HepG2 (cell line): ENCODE measurements at regions not wholly inside any gene's neighbourhood (a gene's known extent, or its start where the extent isn't known, plus 50 kb on each side); places are given as distances from the start of the nearest gene placed in this dataset.

Experiments used
- ATAC-seq: fragments of 200-7000 bp; cut with Tn5 transposase; 3 replicates; pipeline ENCODE4 v1.9.1; 2020; ENCODE audit warnings: mild to moderate bottlenecking, moderate library complexity
- BruUV-seq: library from RNA; stranded (reverse); fragments of 400-500 nt; replicated peaks from 2 replicates; lab custom pipeline; 2021; lab: Mats Ljungman, UMichigan
- CTCF ChIA-PET: fragments of 300-600 bp; formaldehyde crosslinking; extraction: SDS; loops from one replicate; lab custom pipeline; 2021; ENCODE audit warnings: low total read pairs, inconsistent platforms, low intra/inter-chr PET ratio; lab: Yijun Ruan, JAX
- POLR2A ChIA-PET: fragments of 350-600 bp; sonication (Branson Sonifier 250); formaldehyde crosslinking; loops from one replicate; lab custom pipeline; 2020; ENCODE audit warnings: antibody characterized with exemption, inconsistent platforms; lab: Yijun Ruan, JAX
- DNase-seq: peaks from one replicate; pipeline ENCODE4 v3.0.0-alpha.2; 2015; ENCODE audit warnings: low spot score
- FAIRE-seq: peaks from 3 replicates; lab custom pipeline; 2011; peaks lifted over from hg19 to GRCh38; lab: Jason Lieb, UNC
- H2AFZ ChIP-seq: one replicate; pipeline ENCODE4 v1.6.1; 2011; ENCODE audit warnings: low read length, inconsistent platforms
- H3K27ac ChIP-seq: fragments of 300-600 bp; 3 replicates; pipeline ENCODE4 v1.8.0; 2011; ENCODE audit warnings: mixed run types, mild to moderate bottlenecking, mixed read lengths, low read length, inconsistent platforms; ENCODE audit not compliant: insufficient read depth; ENCODE audit errors: extremely low read length
- H3K27me3 ChIP-seq, 2 experiments: fragments of 200-600 bp in 1 of 2; 2 replicates in 1 of 2; 3 replicates in 1 of 2; pipeline versions ENCODE4 v1.6.0 to v1.8.0; 2011; ENCODE audit warnings: low read length in 2 of 2, mild to moderate bottlenecking in 2 of 2, moderate library complexity in 2 of 2, inconsistent platforms in 1 of 2; ENCODE audit not compliant: insufficient read depth in 2 of 2, control insufficient read depth in 1 of 2
- H3K36me3 ChIP-seq, 2 experiments: fragments of 200-600 bp in 1 of 2; replicated peaks in 1 of 2; 2 replicates in 1 of 2; 3 replicates in 1 of 2; pipeline versions ENCODE4 v1.5.1 to v1.8.0; 2011; ENCODE audit warnings: low read length in 2 of 2, inconsistent platforms in 1 of 2; ENCODE audit not compliant: insufficient read depth in 2 of 2, control insufficient read depth in 1 of 2
- H3K4me1 ChIP-seq: 2 replicates; pipeline ENCODE4 v1.5.1; 2012; ENCODE audit warnings: low read length, inconsistent platforms; ENCODE audit not compliant: insufficient read depth
- H3K4me2 ChIP-seq: 2 replicates; pipeline ENCODE4 v1.6.0; 2011; ENCODE audit warnings: low read depth, low read length, inconsistent platforms
- H3K4me3 ChIP-seq, 3 experiments: fragments of 200-600 bp in 1 of 3; sonication (generic), shearing (Covaris generic) in 1 of 3; replicated peaks in 1 of 3; 2 replicates each; pipeline ENCODE4 v1.5.1; 2011 to 2016; ENCODE audit warnings: low read length in 3 of 3, inconsistent platforms in 2 of 3, low read depth in 2 of 3, mild to moderate bottlenecking in 2 of 3, control low read depth in 1 of 3, mixed read lengths in 1 of 3; ENCODE audit not compliant: insufficient read depth in 1 of 3
- H3K79me2 ChIP-seq: one replicate; pipeline ENCODE4 v1.6.1; 2011; ENCODE audit warnings: low read length, inconsistent platforms; ENCODE audit not compliant: insufficient read depth
- H3K9ac ChIP-seq: 2 replicates; pipeline ENCODE4 v1.6.0; 2011; ENCODE audit warnings: mild to moderate bottlenecking, low read depth, low read length, inconsistent platforms; ENCODE audit not compliant: insufficient read depth
- H3K9me3 ChIP-seq: 2 replicates; pipeline ENCODE4 v1.5.1; 2012; ENCODE audit warnings: mild to moderate bottlenecking, low read length
- H4K20me1 ChIP-seq: 2 replicates; pipeline ENCODE4 v1.6.0; 2011; ENCODE audit warnings: inconsistent platforms, mild to moderate bottlenecking, low read length, moderate library complexity; ENCODE audit not compliant: insufficient read depth
- MEF2D ChIP-seq: sonication (generic); formaldehyde crosslinking; IDR thresholded peaks from 2 replicates; pipeline ENCODE4 v1.5.1; 2020; ENCODE audit warnings: mild to moderate bottlenecking, missing genetic modification reagents
- MNT ChIP-seq: fragments of 450-650 bp; IDR thresholded peaks from 2 replicates; pipeline ENCODE4 v1.6.1; 2016
- PAWR ChIP-seq: sonication (generic); formaldehyde crosslinking; IDR thresholded peaks from 2 replicates; pipeline ENCODE4 v1.4.0; 2020; ENCODE audit warnings: missing genetic modification reagents, mild to moderate bottlenecking, borderline replicate concordance
- POGZ ChIP-seq: sonication (generic); formaldehyde crosslinking; IDR thresholded peaks from 2 replicates; pipeline ENCODE4 v1.4.0; 2020; ENCODE audit warnings: mild to moderate bottlenecking, missing genetic modification reagents
- RAD51 ChIP-seq: fragments of 450-650 bp; IDR thresholded peaks from 2 replicates; pipeline ENCODE4 v1.6.1; 2016; ENCODE audit warnings: borderline replicate concordance
- SIN3B ChIP-seq: fragments of 150-350 bp; IDR thresholded peaks from 2 replicates; pipeline ENCODE4 v1.6.1; 2014; ENCODE audit warnings: low read length
- YY1 ChIP-seq: IDR thresholded peaks from 2 replicates; pipeline ENCODE4 v1.6.1; 2011; ENCODE audit warnings: low read length, low read depth, moderate library complexity, mild to moderate bottlenecking; ENCODE audit not compliant: insufficient read depth, insufficient replicate concordance
- ZBTB40 ChIP-seq, 2 experiments: fragments of 450-650 bp in 1 of 2; sonication (generic) in 1 of 2; formaldehyde crosslinking in 1 of 2; IDR thresholded peaks; 2 replicates each; pipeline versions ENCODE4 v1.6.1 to v1.8.0; 2016 to 2022; ENCODE audit warnings: antibody characterized with exemption in 1 of 2, mild to moderate bottlenecking in 1 of 2, missing genetic modification reagents in 1 of 2
- ZNF335 ChIP-seq: sonication (generic); formaldehyde crosslinking; IDR thresholded peaks from 2 replicates; pipeline ENCODE4 v1.4.0; 2020; ENCODE audit warnings: missing genetic modification reagents
- ZNF546 ChIP-seq: sonication (generic); formaldehyde crosslinking; conservative IDR thresholded peaks from 2 replicates; pipeline ENCODE4 v1.8.1; 2023; ENCODE audit warnings: mild to moderate bottlenecking, missing genetic modification reagents
- WGBS: methylation state at CpG from one replicate; pipeline ENCODE4 v1.1.6; 2017; ENCODE audit warnings: low lambda C conversion rate; 5-methylcytosine and 5-hydroxymethylcytosine counted together
- in situ Hi-C: cut with HindIII; loops from 2 replicates; pipeline ENCODE4 v1.10.0; 2017; ENCODE audit warnings: low pct_unique_long_range_greater_than_20kb; ENCODE audit not compliant: extremely low pct_ligation_motif_present
- intact Hi-C: fragments of 100-400 bp; cut with micrococcal nuclease; formaldehyde crosslinking; loops from one replicate; pipeline ENCODE4 v1.10.0; 2022; ENCODE audit not compliant: unreplicated experiment

- no peak overlapping the region for H3K27ac ChIP-seq
- CTCF ChIA-PET: no interaction called here
- H2AFZ ChIP-seq: no peak overlapping the region
- H3K79me2 ChIP-seq: no peaks in the 10 kb centered on the region
- H3K4me3 ChIP-seq: no peak overlapping the region
- 12% methylated on average over 3 of the region's 3 CpGs for WGBS
- FAIRE-seq (no peak), DNase-seq (no peak), ATAC-seq (no peak)
- no peaks in the 10 kb centered on the region for H3K9me3 ChIP-seq
- H3K9ac ChIP-seq: no peak overlapping the region
- H3K36me3 ChIP-seq: no peaks in the 10 kb centered on the region
- POLR2A ChIA-PET: no interaction called here
- H3K4me1 ChIP-seq: no peaks in the 10 kb centered on the region
- intact Hi-C loops: no loop called here
- H3K4me2 ChIP-seq: no peak overlapping the region
- H4K20me1 ChIP-seq: no peaks in the 10 kb centered on the region
- no TSS peak for BruUV-seq
- in situ Hi-C loops: no loop called here
- no peaks in the 10 kb centered on the region; a peak in 1 of 5 replicates for H3K27me3 ChIP-seq
- no peak for TF ChIP-seq ZNF546 (CRISPR knock-in tag)
- TF ChIP-seq RAD51: no peak
- TF ChIP-seq PAWR (CRISPR knock-in tag): no peak
- no peak for TF ChIP-seq MNT
- TF ChIP-seq ZBTB40 (IDR thresholded peaks at IDR 0.05): no peak
- no peak for TF ChIP-seq ZBTB40 (CRISPR knock-in tag; IDR thresholded peaks at IDR 0.05)
- TF ChIP-seq YY1: no peak
- TF ChIP-seq POGZ (CRISPR knock-in tag): no peak
- TF ChIP-seq ZNF335 (CRISPR knock-in tag): no peak
- TF ChIP-seq MEF2D (CRISPR knock-in tag): no peak
- TF ChIP-seq SIN3B: no peak
Measured at GRCh38 chr4:52510939-52511565, 148.0 kb downstream of the USP46 start.
